GM12878 (cell line): ENCODE measurements at regions not wholly inside any gene's neighbourhood (a gene's known extent, or its start where the extent isn't known, plus 50 kb on each side); places are given as distances from the start of the nearest gene placed in this dataset.

Experiments
- ATAC-seq: fragments of 200-7000 bp; cut with Tn5 transposase; 3 replicates; pipeline ENCODE4 v1.9.1; 2020; ENCODE audit warnings: mild to moderate bottlenecking, moderate library complexity
- BruUV-seq: library from RNA; stranded (reverse); fragments of 400-500 nt; replicated peaks from 2 replicates; lab custom pipeline; 2021; lab: Mats Ljungman, UMichigan
- CTCF ChIA-PET: fragments of 300-600 bp; sonication (Branson Sonifier 250); formaldehyde crosslinking; extraction: SDS; loops from one replicate; lab custom pipeline; 2021; ENCODE audit warnings: inconsistent platforms; lab: Yijun Ruan, JAX
- POLR2A ChIA-PET: fragments of 350-600 bp; formaldehyde crosslinking; extraction: SDS; loops from one replicate; lab custom pipeline; 2021; ENCODE audit warnings: inconsistent platforms; lab: Charles Lee
- RAD21 ChIA-PET: fragments of 300-600 bp; sonication (Branson Sonifier 250); formaldehyde crosslinking; loops from one replicate; lab custom pipeline; 2023; ENCODE audit warnings: antibody characterized with exemption; ENCODE audit not compliant: unreplicated experiment; lab: Charles Lee
- SMC1A ChIA-PET: fragments of 300-600 bp; sonication (Branson Sonifier 250); formaldehyde crosslinking; loops from one replicate; lab custom pipeline; 2023; ENCODE audit not compliant: unreplicated experiment, uncharacterized antibody; lab: Charles Lee
- DNase-seq: peaks from one replicate; pipeline ENCODE4 v3.0.0-alpha.2; 2011; ENCODE audit warnings: low read depth, low spot score
- FAIRE-seq: peaks from 3 replicates; lab custom pipeline; 2011; peaks lifted over from hg19 to GRCh38; lab: Jason Lieb, UNC
- H2AFZ ChIP-seq: 2 replicates; pipeline ENCODE4 v1.6.0; 2011; ENCODE audit warnings: low read depth, low read length, control low read depth; ENCODE audit not compliant: control insufficient read depth
- H3K27ac ChIP-seq: 2 replicates; pipeline ENCODE4 v1.5.1; 2011; ENCODE audit warnings: control low read depth; ENCODE audit not compliant: control insufficient read depth, insufficient read depth
- H3K27me3 ChIP-seq, 2 experiments: replicated peaks in 1 of 2; 2 replicates each; pipeline versions ENCODE4 v1.6.0 to v1.6.1; 2011; ENCODE audit warnings: low read length in 1 of 2; ENCODE audit not compliant: control insufficient read depth in 2 of 2, insufficient read depth in 2 of 2
- H3K36me3 ChIP-seq, 2 experiments: 2 replicates each; pipeline ENCODE4 v1.5.1; 2011; ENCODE audit warnings: low read length in 1 of 2; ENCODE audit not compliant: control insufficient read depth in 2 of 2, insufficient read depth in 2 of 2
- H3K4me1 ChIP-seq: 2 replicates; pipeline ENCODE4 v1.6.1; 2011; ENCODE audit warnings: mild to moderate bottlenecking, low read length, moderate library complexity, mixed read lengths; ENCODE audit not compliant: control insufficient read depth, insufficient read depth
- H3K4me2 ChIP-seq: 2 replicates; pipeline ENCODE4 v1.6.0; 2011; ENCODE audit warnings: control low read depth; ENCODE audit not compliant: control insufficient read depth, insufficient read depth
- H3K4me3 ChIP-seq: fragments of 200-600 bp; sonication (generic); 2 replicates; pipeline ENCODE4 v1.5.1; 2016
- H3K79me2 ChIP-seq: 2 replicates; pipeline ENCODE4 v1.6.0; 2011; ENCODE audit warnings: low read length; ENCODE audit not compliant: control insufficient read depth, insufficient read depth
- H3K9ac ChIP-seq: 2 replicates; pipeline ENCODE4 v1.8.0; 2011; ENCODE audit warnings: low read length, control low read depth, mixed read lengths; ENCODE audit not compliant: control insufficient read depth, insufficient read depth
- H3K9me3 ChIP-seq: replicated peaks from 3 replicates; pipeline ENCODE4 v1.5.1; 2011; ENCODE audit warnings: mild to moderate bottlenecking, low read length; ENCODE audit not compliant: control insufficient read depth, insufficient read depth
- H4K20me1 ChIP-seq: 2 replicates; pipeline ENCODE4 v1.6.0; 2011; ENCODE audit not compliant: control insufficient read depth, insufficient read depth
- FOS ChIP-seq: IDR thresholded peaks from 3 replicates; pipeline ENCODE4 v1.6.1; 2011; ENCODE audit warnings: borderline replicate concordance; ENCODE audit not compliant: insufficient read length; ENCODE audit errors: extremely low read depth
- HDAC2 ChIP-seq: fragments of 200-600 bp; sonication (generic); IDR thresholded peaks from 2 replicates; pipeline ENCODE4 v1.6.1; 2017
- MEF2A ChIP-seq: IDR thresholded peaks from 2 replicates; pipeline ENCODE4 v1.6.1; 2011; ENCODE audit warnings: low read depth, mild to moderate bottlenecking, low read length, moderate library complexity; ENCODE audit not compliant: insufficient read depth
- NFYB ChIP-seq: IDR thresholded peaks from 2 replicates; pipeline ENCODE4 v1.6.1; 2011; ENCODE audit warnings: low read depth, mild to moderate bottlenecking, low read length, improper control_type of control experiment, moderate library complexity; ENCODE audit not compliant: insufficient read depth
- PAX5 ChIP-seq: IDR thresholded peaks from 2 replicates; pipeline ENCODE4 v1.6.1; 2011; ENCODE audit warnings: low read depth, low read length, borderline replicate concordance
- POLR2AphosphoS5 ChIP-seq: IDR thresholded peaks from 2 replicates; pipeline ENCODE4 v1.6.1; 2011; ENCODE audit warnings: mild to moderate bottlenecking, low read length, inconsistent platforms
- WGBS: methylation state at CpG from one replicate; pipeline ENCODE4 v1.1.6; 2016; ENCODE audit warnings: low lambda C conversion rate; ENCODE audit not compliant: insufficient replicate concordance, insufficient coverage; ENCODE audit errors: missing lambda C conversion rate; 5-methylcytosine and 5-hydroxymethylcytosine counted together
- in situ Hi-C: fragments of 300-500 bp; cut with MboI; formaldehyde crosslinking; loops from 9 replicates; pipeline ENCODE4 v1.14.3; 2018; ENCODE audit warnings: mixed read lengths
- intact Hi-C: fragments of 100-400 bp; cut with micrococcal nuclease; formaldehyde crosslinking; loops from one replicate; pipeline ENCODE4 v1.14.2; 2022; ENCODE audit not compliant: unreplicated experiment
- TF ChIP-seq, protein P1 (sequence below): IDR thresholded peaks from 2 replicates; pipeline ENCODE4 v1.6.1; 2012; ENCODE audit warnings: improper control_type of control experiment, low read depth, low read length; ENCODE audit not compliant: insufficient replicate concordance

DNA sequence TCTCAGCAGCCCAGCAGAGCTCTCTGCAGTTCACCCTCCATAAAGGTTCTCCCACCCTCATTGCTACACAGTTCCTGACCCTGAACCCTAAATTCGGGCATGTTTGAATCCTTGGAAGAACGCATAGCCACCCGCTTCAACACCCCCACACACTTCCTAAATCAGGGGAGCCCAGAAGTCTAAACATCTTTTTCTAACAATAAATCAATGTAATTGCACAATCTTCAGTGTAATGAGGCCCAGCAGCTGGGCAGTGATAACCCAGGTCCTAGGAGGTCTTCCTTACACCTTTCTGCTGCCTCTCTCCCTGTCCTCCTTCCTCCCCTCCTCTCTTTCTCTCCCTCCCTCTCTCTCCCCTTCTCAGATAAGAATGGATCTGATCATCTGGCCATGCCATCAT is 88.0 kb downstream of the IRX2 start (continued):
- TF ChIP-seq PAX5: no peak

DNA sequence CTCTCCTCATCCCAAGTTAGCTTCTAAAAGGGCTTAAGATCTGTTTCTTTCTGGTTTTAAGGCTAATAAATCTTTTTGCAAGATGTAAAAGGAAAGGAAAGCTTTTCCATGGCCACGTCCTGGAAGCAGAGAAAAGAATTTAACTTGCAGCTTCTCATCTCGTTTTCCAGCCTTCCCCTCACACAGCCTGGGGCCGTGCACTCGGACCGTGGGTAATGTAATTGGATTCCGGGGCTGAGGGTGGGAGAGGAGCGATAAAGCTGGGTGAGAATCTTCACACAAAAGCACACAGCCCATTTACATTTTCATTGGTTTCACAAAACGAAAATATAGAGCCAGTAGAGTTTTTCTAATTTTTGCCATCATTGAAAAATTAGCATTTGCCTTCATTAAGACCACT is 91.2 kb downstream of the IRX2 start:
- ChIA-PET POLR2A (no interaction called here), SMC1A (no interaction called here), RAD21 (no interaction called here), CTCF (no interaction called here)
- Histone ChIP-seq H3K36me3 (no peaks in the 10 kb centered on the region), H3K79me2 (no peaks in the 10 kb centered on the region), H2AFZ (no peak overlapping the region), H3K4me1 (no peaks in the 10 kb centered on the region), H3K4me3 (no peak overlapping the region), H3K27me3 (no peaks in the 10 kb centered on the region), H4K20me1 (no peaks in the 10 kb centered on the region), H3K9ac (no peak overlapping the region), H3K27ac (no peak overlapping the region), H3K9me3 (no peaks in the 10 kb centered on the region; the same call in 2 of the 3 replicates), H3K4me2 (no peak overlapping the region)
- WGBS: 2% methylated on average over 8 of the region's 8 CpGs
- ATAC-seq: no peak
- no peak for TF ChIP-seq HDAC2
- FAIRE-seq: no peak
- in situ Hi-C loops: no loop called here
- DNase-seq: no peak
- no TSS peak for BruUV-seq
- intact Hi-C loops: no loop called here

DNA sequence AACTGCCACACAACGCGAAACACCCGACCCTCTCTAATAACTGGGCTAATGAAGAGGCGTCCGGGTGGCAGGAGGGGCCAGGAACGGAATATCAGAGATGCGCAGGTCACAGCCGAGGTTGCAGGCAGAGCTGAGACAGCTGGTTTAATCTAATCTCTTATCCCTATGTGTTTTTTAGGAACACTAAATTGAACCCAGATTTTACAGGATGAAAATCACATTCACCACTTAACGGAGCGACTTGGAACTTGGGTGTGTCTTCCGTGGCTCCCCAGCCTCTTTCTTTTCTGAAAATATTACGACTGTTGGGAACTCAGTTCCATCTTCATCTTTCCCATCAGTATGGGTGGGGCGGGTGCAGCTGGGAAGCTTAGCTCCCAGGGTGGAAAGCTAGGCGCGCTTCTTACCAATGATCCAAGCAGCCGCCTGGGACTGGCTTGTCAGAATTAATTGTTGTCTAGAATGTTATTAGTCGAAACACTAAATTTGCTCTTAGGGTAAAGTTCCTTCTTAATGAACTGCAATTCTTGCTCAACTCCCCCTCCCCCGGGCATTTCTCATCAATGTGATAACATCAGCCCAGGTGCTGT is 92.5 kb downstream of the IRX2 start:
- DNase-seq (no peak), ATAC-seq (no peak), FAIRE-seq (no peak)
- Histone ChIP-seq H3K4me2 (no peak overlapping the region), H3K36me3 (no peaks in the 10 kb centered on the region), H3K27me3 (no peaks in the 10 kb centered on the region), H3K27ac (no peak overlapping the region), H2AFZ (no peak overlapping the region), H4K20me1 (no peaks in the 10 kb centered on the region), H3K79me2 (no peaks in the 10 kb centered on the region), H3K4me1 (no peaks in the 10 kb centered on the region), H3K9ac (no peak overlapping the region), H3K4me3 (no peak overlapping the region), H3K9me3 (no peaks in the 10 kb centered on the region; the same call in 2 of the 3 replicates)
- TF ChIP-seq, protein P1, sequence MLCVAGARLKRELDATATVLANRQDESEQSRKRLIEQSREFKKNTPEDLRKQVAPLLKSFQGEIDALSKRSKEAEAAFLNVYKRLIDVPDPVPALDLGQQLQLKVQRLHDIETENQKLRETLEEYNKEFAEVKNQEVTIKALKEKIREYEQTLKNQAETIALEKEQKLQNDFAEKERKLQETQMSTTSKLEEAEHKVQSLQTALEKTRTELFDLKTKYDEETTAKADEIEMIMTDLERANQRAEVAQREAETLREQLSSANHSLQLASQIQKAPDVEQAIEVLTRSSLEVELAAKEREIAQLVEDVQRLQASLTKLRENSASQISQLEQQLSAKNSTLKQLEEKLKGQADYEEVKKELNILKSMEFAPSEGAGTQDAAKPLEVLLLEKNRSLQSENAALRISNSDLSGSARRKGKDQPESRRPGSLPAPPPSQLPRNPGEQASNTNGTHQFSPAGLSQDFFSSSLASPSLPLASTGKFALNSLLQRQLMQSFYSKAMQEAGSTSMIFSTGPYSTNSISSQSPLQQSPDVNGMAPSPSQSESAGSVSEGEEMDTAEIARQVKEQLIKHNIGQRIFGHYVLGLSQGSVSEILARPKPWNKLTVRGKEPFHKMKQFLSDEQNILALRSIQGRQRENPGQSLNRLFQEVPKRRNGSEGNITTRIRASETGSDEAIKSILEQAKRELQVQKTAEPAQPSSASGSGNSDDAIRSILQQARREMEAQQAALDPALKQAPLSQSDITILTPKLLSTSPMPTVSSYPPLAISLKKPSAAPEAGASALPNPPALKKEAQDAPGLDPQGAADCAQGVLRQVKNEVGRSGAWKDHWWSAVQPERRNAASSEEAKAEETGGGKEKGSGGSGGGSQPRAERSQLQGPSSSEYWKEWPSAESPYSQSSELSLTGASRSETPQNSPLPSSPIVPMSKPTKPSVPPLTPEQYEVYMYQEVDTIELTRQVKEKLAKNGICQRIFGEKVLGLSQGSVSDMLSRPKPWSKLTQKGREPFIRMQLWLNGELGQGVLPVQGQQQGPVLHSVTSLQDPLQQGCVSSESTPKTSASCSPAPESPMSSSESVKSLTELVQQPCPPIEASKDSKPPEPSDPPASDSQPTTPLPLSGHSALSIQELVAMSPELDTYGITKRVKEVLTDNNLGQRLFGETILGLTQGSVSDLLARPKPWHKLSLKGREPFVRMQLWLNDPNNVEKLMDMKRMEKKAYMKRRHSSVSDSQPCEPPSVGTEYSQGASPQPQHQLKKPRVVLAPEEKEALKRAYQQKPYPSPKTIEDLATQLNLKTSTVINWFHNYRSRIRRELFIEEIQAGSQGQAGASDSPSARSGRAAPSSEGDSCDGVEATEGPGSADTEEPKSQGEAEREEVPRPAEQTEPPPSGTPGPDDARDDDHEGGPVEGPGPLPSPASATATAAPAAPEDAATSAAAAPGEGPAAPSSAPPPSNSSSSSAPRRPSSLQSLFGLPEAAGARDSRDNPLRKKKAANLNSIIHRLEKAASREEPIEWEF: no peak
- TF ChIP-seq POLR2AphosphoS5 (no peak), NFYB (no peak), FOS (no peak), MEF2A (no peak)
- BruUV-seq: no TSS peak
- intact Hi-C loops: no loop called here
- POLR2A ChIA-PET: no interaction called here
- RAD21 ChIA-PET: no interaction called here
- CTCF ChIA-PET: no interaction called here
- in situ Hi-C loops: no loop called here
- SMC1A ChIA-PET: no interaction called here
- 44% methylated on average over 18 of the region's 18 CpGs for WGBS
